Right lobe of liver (tissue), 6 donors: ENCODE measurements at regions not wholly inside any gene's neighbourhood (a gene's known extent, or its start where the extent isn't known, plus 50 kb on each side); places are given as distances from the start of the nearest gene placed in this dataset.
A peak's percentile ranks its signal among the peaks of the same experiment; 100 is the strongest.

Experiments
- ATAC-seq, 4 donors: fragments of 200-7000 bp; cut with Tn5 transposase; one replicate each; pipeline ENCODE4 v1.9.1; 2020; ENCODE audit warnings: mild to moderate bottlenecking in 4 of 4, moderate library complexity in 4 of 4
- DNase-seq, 3 donors: peaks; one replicate each; pipeline ENCODE4 v3.0.0-alpha.2; 2020
- H3K27ac ChIP-seq, 3 donors: fragments of 200-600 bp; one replicate each; pipeline ENCODE4 v1.8.0; 2022
- H3K27me3 ChIP-seq, 2 donors: fragments of 200-600 bp; one replicate each; pipeline ENCODE4 v1.8.0; 2022
- H3K36me3 ChIP-seq, 4 donors: fragments of 200-600 bp; sonication (generic) in 1 of 4; one replicate each; pipeline versions ENCODE4 v1.5.1 to v1.8.0; 2017 to 2022; ENCODE audit warnings: control low read depth in 1 of 4
- H3K4me1 ChIP-seq, 4 donors: fragments of 200-600 bp; sonication (generic) in 1 of 4; one replicate each; pipeline versions ENCODE4 v1.5.1 to v1.8.0; 2017 to 2022; ENCODE audit warnings: control low read depth in 1 of 4
- H3K4me3 ChIP-seq, 3 donors: fragments of 200-600 bp; one replicate each; pipeline ENCODE4 v1.8.0; 2022
- H3K9me3 ChIP-seq, 4 donors: fragments of 200-600 bp; sonication (generic) in 1 of 4; one replicate each; pipeline versions ENCODE4 v1.5.1 to v1.8.0; 2017 to 2022; ENCODE audit warnings: control low read depth in 1 of 4
- CTCF ChIP-seq, 4 donors: fragments of 200-600 bp in 3 of 4; fragments of 450-650 bp in 1 of 4; IDR thresholded peaks; one replicate each; pipeline versions ENCODE4 v1.5.1 to v1.8.0; 2016 to 2022; ENCODE audit warnings: antibody characterized with exemption in 4 of 4, mild to moderate bottlenecking in 2 of 4
- POLR2A ChIP-seq: fragments of 450-650 bp; IDR thresholded peaks from one replicate; pipeline ENCODE4 v1.6.1; 2017; ENCODE audit warnings: antibody characterized with exemption, mild to moderate bottlenecking
- WGBS: methylation state at CpG from one replicate; pipeline ENCODE4 v1.1.6; 2018; ENCODE audit warnings: low coverage, low lambda C conversion rate; ENCODE audit not compliant: insufficient coverage; ENCODE audit errors: missing lambda C conversion rate; 5-methylcytosine and 5-hydroxymethylcytosine counted together
- intact Hi-C, 2 donors: fragments of 100-400 bp; cut with DNase I; formaldehyde crosslinking; loops; one replicate each; pipeline versions ENCODE4 v1.11.2 to v1.14.1; 2022
- donor health status: DM: no; HTN: yes; CAD: no.
- donor health status: DM: no; HTN: no; CAD: no.
- donor health status: DM: no; HTN: no; CAD: no.
- donor health status: DM: no; HTN: yes; CAD: no.
- donor health status: DM: no; HTN: yes; CAD: no.

- no peak overlapping the region for H3K4me3 ChIP-seq
- no peaks in the 10 kb centered on the region for H3K4me1 ChIP-seq
- no peaks in the 10 kb centered on the region for H3K36me3 ChIP-seq
- no peaks in the 10 kb centered on the region for H3K9me3 ChIP-seq
- no peaks in the 10 kb centered on the region for H3K27me3 ChIP-seq
- H3K27ac ChIP-seq, result no peak overlapping the region
- ATAC-seq, result no peak
- intact Hi-C loops, result no loop called here
- no peak for DNase-seq
- TF ChIP-seq POLR2A (no peak), CTCF (IDR thresholded peaks at IDR 0.05) (no peak)
- WGBS, result 55% methylated on average over 4 of the region's 4 CpGs
These were observed 239.3 kb upstream of the WSCD1 start for GRCh38 chr17:5830921-5831320.

- H3K36me3 ChIP-seq, result no peaks in the 10 kb centered on the region
- no peak overlapping the region for H3K4me3 ChIP-seq
- no peak for DNase-seq
- H3K27me3 ChIP-seq, result no peaks in the 10 kb centered on the region
- intact Hi-C loops, result no loop called here
- TF ChIP-seq CTCF (IDR thresholded peaks at IDR 0.05) (no peak), POLR2A (no peak)
- no peak for ATAC-seq
- no peak overlapping the region for H3K27ac ChIP-seq
- no peaks in the 10 kb centered on the region for H3K9me3 ChIP-seq
- 24% methylated on average over 1 of the region's 1 CpG for WGBS
- H3K4me1 ChIP-seq, result no peaks in the 10 kb centered on the region
These were observed 237.3 kb upstream of the WSCD1 start for GRCh38 chr17:5832886-5833285.

- intact Hi-C loops, result no loop called here
- no peaks in the 10 kb centered on the region for H3K27me3 ChIP-seq
- H3K4me3 ChIP-seq, result no peak overlapping the region
- DNase-seq (no peak), ATAC-seq (peak in 3 of 4 donors; percentile 17 to 85 (median 80))
- no peaks in the 10 kb centered on the region for H3K9me3 ChIP-seq
- H3K36me3 ChIP-seq, result no peaks in the 10 kb centered on the region
- 79% methylated on average over 3 of the region's 4 CpGs for WGBS
- no peaks in the 10 kb centered on the region for H3K4me1 ChIP-seq
- TF ChIP-seq CTCF (IDR thresholded peaks at IDR 0.05) (no peak), POLR2A (no peak)
- no peak overlapping the region for H3K27ac ChIP-seq
These were observed 233.1 kb upstream of the WSCD1 start for GRCh38 chr17:5837055-5837491.

- TF ChIP-seq CTCF (IDR thresholded peaks at IDR 0.05) (no peak), POLR2A (no peak)
- no peaks in the 10 kb centered on the region for H3K27me3 ChIP-seq
- no peak overlapping the region for H3K4me3 ChIP-seq
- H3K36me3 ChIP-seq, result no peaks in the 10 kb centered on the region
- WGBS, result 74% methylated on average over 8 of the region's 12 CpGs
- H3K4me1 ChIP-seq, result no peaks in the 10 kb centered on the region
- H3K9me3 ChIP-seq, result no peaks in the 10 kb centered on the region
- ATAC-seq (no peak), DNase-seq (no peak)
- H3K27ac ChIP-seq, result no peak overlapping the region
- intact Hi-C loops, result no loop called here
These were observed 231.4 kb upstream of the WSCD1 start for GRCh38 chr17:5838661-5839300.
